ENCODE measurements at regions not wholly inside any gene's neighbourhood (a gene's known extent, or its start where the extent isn't known, plus 50 kb on each side); places are given as distances from the start of the nearest gene placed in this dataset.

DNA sequence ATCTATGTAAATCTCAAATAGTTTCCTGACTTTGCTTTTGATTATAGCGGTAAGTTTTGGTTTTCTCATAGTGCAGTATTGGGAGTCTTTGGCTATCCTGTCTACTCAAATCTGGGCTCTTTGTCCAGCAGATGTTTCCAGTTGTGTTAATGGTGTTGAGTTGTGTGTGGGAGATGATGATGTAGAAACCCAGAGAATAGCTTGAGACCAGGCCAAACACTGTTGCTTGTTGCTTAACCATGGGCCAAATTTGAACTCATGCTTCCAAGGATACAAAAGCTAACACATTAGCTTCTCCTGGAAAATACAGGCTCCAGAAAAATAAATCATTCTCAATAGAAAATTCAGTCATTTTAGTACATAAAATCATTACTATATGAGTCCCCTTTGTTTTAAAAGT is 82.6 kb upstream of the GYPA start:
- Histone ChIP-seq H3K79me1 (ENCODE audit: low read depth in 1 of 2, low read length in 2 of 2) (no peaks in the 10 kb centered on the region), H2BK120ac (ENCODE audit: low read depth, low read length) (no peak overlapping the region), H3K14ac (replicated peaks; ENCODE audit: low read depth, low read length) (no peak overlapping the region), H3K18ac (ENCODE audit: low read depth, low read length) (no peak overlapping the region), H2AK9ac (replicated peaks; ENCODE audit: low read depth, low read length, poor library complexity) (no peak overlapping the region), H3K27me3 (ENCODE audit: control insufficient read depth, insufficient read depth, low read length) (no peaks in the 10 kb centered on the region), H3K27ac (ENCODE audit: insufficient read depth, low read length) (no peak overlapping the region), H2AFZ (replicated peaks; ENCODE audit: low read length, poor library complexity) (no peak overlapping the region), H3K4me1 (ENCODE audit: control insufficient read depth, insufficient read depth, low read length) (no peaks in the 10 kb centered on the region), H3K9me1 (ENCODE audit: insufficient read depth, low read length) (no peaks in the 10 kb centered on the region), H3K4me3 (ENCODE audit: insufficient read depth, low read depth, low read length) (no peak overlapping the region), H4K91ac (ENCODE audit: insufficient read depth, low read depth, low read length) (no peak overlapping the region), H4K20me1 (ENCODE audit: insufficient read depth, low read length) (no peaks in the 10 kb centered on the region), H3K9me3 (ENCODE audit: control insufficient read depth, insufficient read depth, low read length) (no peaks in the 10 kb centered on the region), H4K8ac (ENCODE audit: low read depth in 2 of 2, low read length in 2 of 2) (no peak overlapping the region), H3K9ac (ENCODE audit: low read depth, low read length) (no peak overlapping the region), H3K4ac (ENCODE audit: low read depth, low read length) (no peak overlapping the region), H2BK5ac (ENCODE audit: low read depth, low read length, poor library complexity, severe bottlenecking) (no peak overlapping the region), H2BK15ac (ENCODE audit: low read depth, low read length) (no peak overlapping the region), H3K56ac (ENCODE audit: extremely low read depth, insufficient read depth, low read length) (no peak overlapping the region), H2AK5ac (ENCODE audit: low read depth, low read length) (no peak overlapping the region), H2BK20ac (ENCODE audit: low read depth, low read length) (no peak overlapping the region), H4K5ac (ENCODE audit: low read depth, low read length) (no peak overlapping the region), H3K23ac (ENCODE audit: low read depth, low read length) (no peak overlapping the region), H3K4me2 (ENCODE audit: low read depth, low read length) (no peak overlapping the region), H3K36me3 (ENCODE audit: control insufficient read depth, insufficient read depth, low read length) (no peaks in the 10 kb centered on the region)
- ATAC-seq (ENCODE audit: low read depth), result no peak
- BruUV-seq (replicated peaks), result no TSS peak
- in situ Hi-C loops (cut with MboI; ENCODE audit: low sequenced_read_pairs), result no loop called here
- dilution Hi-C loops (cut with HindIII; ENCODE audit: low sequenced_read_pairs, unreplicated experiment), result no loop called here
- no CpG with 5 or more reads among the region's 1 CpG for WGBS, 2 experiments (ENCODE audit: extremely low coverage in 2 of 2, insufficient read length in 1 of 2)
- intact Hi-C loops (cut with micrococcal nuclease), result no loop called here
- ChIA-PET POLR2A (ENCODE audit: unreplicated experiment) (no interaction called here), CTCF (no interaction called here)
- no peak for DNase-seq
- TF ChIP-seq CEBPB (IDR thresholded peaks at IDR 0.05; ENCODE audit: low read depth, low read length) (no peak), MAZ (IDR thresholded peaks at IDR 0.05; ENCODE audit: borderline replicate concordance, low read depth, low read length) (no peak)
